ENCODE measurements at regions not wholly inside any gene's neighbourhood (a gene's known extent, or its start where the extent isn't known, plus 50 kb on each side); places are given as distances from the start of the nearest gene placed in this dataset.

GRCh38 chr20:12090920-12091319 lies 173.2 kb downstream of the BTBD3 start:
- no peak for TF ChIP-seq POLR2AphosphoS5 (IDR thresholded peaks at IDR 0.05)
- TF ChIP-seq POLR2A (IDR thresholded peaks at IDR 0.05): no peak

All from upper lobe of left lung (tissue), 4 donors.